Astrocyte (in vitro differentiated cells and primary cell): ENCODE measurements at regions not wholly inside any gene's neighbourhood (a gene's known extent, or its start where the extent isn't known, plus 50 kb on each side); places are given as distances from the start of the nearest gene placed in this dataset.

ENCODE experiments used
- CTCF ChIP-seq: IDR thresholded peaks from 2 replicates; pipeline ENCODE4 v1.5.1; 2011; ENCODE audit warnings: low read depth, mild to moderate bottlenecking, inconsistent platforms, low read length, moderate library complexity; ENCODE audit not compliant: insufficient read depth
- EZH2 ChIP-seq: IDR thresholded peaks from 2 replicates; pipeline ENCODE4 v1.6.1; 2012; ENCODE audit warnings: mild to moderate bottlenecking, low read length, inconsistent platforms; ENCODE audit not compliant: insufficient read depth

DNA sequence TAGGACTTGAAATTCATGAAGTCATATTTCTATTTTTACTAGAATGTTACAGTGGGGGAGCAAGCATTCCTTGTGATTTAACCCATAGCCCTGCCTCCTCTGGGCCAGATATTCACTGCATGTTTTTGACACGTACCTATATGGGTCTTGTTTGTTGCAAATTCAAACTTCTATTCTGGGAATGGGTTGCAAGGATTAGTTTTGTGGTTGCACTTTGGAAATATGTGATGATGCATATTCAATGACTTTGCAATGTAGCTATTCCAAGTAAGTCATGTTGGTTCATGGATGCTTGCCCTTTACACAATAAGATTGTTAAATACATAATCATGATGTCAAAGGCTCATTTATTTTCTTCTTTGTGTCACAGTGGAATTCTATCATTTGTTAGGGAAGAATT, 440.8 kb downstream of the TDRD3 start:
- TF ChIP-seq CTCF (no peak), EZH2 (no peak)
